NCI-H526 treated with DMSO at 0.1 percent for 48 hours (cell line): ENCODE measurements at regions not wholly inside any gene's neighbourhood (a gene's known extent, or its start where the extent isn't known, plus 50 kb on each side); places are given as distances from the start of the nearest gene placed in this dataset.
"Not testable (repeated sequence)": the region's sequence is repeated elsewhere in the genome, so short reads cannot be mapped to it uniquely, and the experiment has no call there.

Experiments
- DNase-seq: peaks from one replicate; lab custom pipeline; 2025; lab: John Stamatoyannopoulos, UW

GRCh38 chr10:33899578-33900531 is 565.4 kb upstream of the NRP1 start:
- no peak for DNase-seq

DNA sequence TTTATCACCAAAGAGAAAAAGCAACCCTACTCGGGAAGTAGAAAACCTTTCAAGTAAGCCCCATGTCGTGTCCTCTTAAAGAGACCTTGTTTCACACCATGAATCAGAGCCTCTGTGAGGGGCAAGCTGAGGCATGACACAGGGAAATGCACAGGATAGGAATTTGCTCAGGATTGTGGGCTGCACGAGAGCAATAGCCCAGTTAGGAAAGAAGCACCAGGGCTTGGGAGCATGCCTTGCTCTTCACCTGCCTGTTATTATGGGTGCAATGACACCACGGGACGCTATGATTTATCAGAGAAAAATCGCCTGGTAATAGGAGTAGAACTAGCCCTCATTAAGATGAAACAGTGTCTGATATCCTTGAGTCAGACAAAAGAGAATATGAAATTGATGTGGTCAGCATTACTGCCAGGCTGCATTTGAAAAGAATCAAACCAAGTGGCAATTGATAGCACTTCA is 562.9 kb upstream of the NRP1 start:
- no peak for DNase-seq

DNA sequence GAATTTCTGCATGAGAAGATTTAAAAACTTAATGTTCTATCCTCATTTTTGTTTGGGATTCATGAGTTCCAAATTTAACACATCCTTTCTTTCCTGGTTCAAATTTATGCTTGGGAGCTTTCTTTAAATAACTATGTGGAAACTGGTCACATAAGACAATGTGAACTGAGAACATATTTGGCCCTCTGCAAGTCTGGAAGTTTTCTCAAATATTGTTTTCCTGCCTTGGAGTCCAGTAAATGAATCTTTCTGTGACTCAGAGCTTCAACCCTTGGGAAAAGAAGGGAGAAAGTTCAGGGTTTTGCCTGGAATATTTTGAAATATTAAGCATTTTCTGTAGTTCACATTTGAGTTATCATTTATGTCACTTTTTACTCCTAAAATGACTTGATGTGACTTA is 559.0 kb upstream of the NRP1 start:
- DNase-seq, result no peak

- no peak for DNase-seq
These were observed 554.9 kb upstream of the NRP1 start for GRCh38 chr10:33889371-33889770.

- no peak for DNase-seq
These were observed 552.7 kb upstream of the NRP1 start for GRCh38 chr10:33887188-33887587.

GRCh38 chr10:33886299-33886698 is 551.8 kb upstream of the NRP1 start:
- DNase-seq, result no peak

GRCh38 chr10:33884604-33885003 is 550.1 kb upstream of the NRP1 start:
- no peak for DNase-seq

- no peak for DNase-seq
These were observed 549.4 kb upstream of the NRP1 start for GRCh38 chr10:33883881-33884280.

GRCh38 chr10:33882996-33883395 is 548.5 kb upstream of the NRP1 start:
- no peak for DNase-seq

GRCh38 chr10:33880291-33880690 is 545.8 kb upstream of the NRP1 start:
- DNase-seq, result no peak

DNA sequence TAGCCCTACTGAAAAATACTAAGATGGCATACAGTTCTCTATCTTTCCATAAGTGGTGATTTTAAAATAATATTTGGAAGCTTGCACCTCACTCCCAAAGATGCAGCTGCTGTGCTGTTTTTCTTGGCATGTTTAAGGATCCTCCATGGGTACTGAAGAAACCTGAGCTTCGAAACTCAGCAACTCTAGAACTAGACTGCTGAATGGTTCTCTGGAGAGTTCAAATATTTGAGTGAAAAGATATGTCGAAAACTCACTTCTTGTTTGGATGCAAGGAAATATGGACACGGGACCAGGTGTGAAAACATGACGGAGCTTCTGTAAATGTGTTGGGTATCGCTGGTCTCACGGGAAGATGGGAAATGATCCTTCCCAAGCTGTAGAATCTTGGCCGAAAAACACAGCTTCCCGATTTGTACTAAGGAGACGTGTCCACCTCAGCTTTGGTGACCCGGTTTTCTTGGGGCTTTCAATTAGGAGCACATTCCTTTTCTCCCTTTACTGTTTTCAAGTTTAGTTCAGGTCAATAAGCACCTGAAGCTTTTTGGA is 543.8 kb upstream of the NRP1 start:
- no peak for DNase-seq

DNA sequence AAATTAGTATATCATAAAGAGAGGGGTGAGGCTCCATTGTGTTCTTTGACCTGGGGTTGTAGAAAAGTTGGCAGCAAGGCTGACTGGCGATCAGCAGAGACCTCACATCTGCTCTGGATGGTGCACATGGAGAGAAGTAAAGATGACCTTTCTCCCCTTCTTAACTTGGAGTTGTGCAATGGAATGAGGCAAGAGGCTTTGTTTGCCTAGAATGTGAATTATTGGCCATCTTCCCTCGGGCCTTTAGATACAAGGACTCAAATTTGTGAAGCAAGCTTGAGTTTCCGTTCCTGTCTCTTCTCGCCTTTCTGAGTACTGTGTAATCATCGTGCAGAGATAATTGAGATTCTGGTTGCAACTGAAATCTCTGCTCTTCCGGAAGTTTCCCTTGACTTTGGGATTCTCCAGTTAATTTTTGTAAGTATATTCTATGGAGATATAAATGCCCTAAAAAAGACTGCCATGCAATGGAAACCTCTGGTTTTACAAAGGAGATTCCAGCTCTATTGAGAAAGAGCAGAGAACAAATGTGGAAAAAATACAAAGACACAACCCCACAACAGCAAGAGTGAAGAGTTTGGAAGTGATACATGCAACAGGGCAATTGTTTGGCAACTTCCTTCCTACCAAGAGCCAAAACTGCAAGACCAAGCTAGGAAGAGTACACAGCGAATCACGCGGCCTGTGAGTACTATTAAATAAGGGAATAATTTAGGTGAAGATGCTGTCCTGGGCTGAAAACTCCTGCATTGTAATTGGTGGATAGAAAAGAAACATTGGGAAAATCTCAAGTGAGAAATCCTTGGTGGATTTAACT is 542.3 kb upstream of the NRP1 start:
- DNase-seq, result no peak

GRCh38 chr10:33875924-33876583 is 541.6 kb upstream of the NRP1 start:
- no peak for DNase-seq

DNA sequence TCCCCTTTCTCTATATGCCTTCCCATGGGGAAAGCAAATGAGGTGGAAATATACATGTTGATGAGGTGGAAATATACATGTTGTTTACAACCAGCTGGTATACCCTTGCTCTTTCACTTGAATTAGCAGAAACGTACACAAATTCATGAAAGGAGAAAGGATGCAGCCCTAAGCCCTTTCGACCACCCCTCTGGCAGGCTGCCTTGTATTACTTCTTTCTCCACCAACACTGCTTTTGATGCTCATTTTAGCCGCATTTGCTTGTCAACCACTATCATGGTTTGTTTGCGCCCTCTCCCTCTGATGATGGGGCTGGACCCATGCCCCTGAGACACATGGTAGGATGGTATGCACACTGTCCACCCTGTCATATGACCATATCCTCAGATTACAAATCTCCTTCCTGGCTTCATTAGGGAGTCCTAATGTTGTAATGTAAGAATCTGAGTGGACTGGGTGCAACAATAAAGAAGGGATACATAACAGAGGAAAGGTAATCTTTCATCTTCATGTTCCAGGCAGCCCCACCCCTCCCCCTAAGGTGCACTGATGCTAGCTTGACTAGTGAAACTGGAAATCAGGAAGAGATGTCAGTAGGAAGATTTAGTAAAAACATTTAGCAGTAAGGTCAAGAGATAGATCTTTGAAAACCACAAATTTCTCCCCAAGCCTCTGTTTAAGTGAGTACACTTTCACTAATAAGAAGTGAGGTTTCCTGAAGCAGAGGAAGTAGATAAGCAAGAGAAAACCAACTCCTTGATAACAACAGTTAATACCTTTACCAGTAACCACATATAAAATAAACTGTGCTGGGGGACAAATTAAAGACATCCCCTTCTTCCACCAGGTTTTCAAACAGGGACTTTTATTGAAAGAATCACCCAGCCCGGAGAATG is 536.8 kb upstream of the NRP1 start:
- DNase-seq, result no peak

DNA sequence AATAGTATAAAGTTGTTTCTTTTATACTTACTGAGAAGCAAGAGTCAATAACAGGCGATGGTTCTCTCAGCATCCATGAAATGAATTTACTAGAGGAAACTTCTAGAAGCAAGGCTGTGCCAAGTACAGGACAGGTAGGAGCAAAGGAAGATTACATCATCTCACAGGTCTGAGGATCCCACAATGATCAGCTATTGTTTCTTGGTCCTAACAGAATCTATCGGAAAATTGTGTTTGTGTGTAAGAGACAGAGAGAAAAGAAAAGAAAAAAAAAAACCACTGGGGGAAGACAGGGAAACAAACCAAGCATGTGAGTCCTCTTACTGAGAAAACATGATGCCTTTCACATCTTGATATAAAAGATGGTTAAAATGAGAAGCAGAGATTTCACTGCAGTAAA is 535.0 kb upstream of the NRP1 start:
- DNase-seq, result no peak

GRCh38 chr10:33869028-33869427 is 534.6 kb upstream of the NRP1 start:
- no peak for DNase-seq

GRCh38 chr10:33867199-33867789 is 532.8 kb upstream of the NRP1 start:
- DNase-seq, result not testable (repeated sequence)

DNA sequence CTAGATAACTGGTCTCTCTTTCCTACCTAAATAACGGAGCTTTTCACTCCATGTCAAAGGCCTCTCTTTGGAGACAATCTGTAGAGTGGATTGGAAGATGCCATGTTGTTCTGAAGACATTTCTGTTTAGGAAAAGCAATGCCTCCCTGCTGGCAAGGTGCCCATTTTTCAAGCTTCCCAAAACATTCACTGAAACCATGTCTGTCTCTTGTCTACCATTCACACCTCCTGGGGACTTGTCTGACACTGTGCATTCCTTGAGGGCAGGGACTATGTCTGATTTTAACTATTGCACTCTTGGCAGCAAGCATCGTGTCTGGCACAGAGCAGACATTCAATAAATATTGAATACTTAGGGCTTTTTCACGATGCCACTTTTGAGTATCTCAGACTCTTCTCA is 528.9 kb upstream of the NRP1 start:
- no peak for DNase-seq

GRCh38 chr10:33862536-33863105 is 528.2 kb upstream of the NRP1 start:
- DNase-seq, result no peak

DNA sequence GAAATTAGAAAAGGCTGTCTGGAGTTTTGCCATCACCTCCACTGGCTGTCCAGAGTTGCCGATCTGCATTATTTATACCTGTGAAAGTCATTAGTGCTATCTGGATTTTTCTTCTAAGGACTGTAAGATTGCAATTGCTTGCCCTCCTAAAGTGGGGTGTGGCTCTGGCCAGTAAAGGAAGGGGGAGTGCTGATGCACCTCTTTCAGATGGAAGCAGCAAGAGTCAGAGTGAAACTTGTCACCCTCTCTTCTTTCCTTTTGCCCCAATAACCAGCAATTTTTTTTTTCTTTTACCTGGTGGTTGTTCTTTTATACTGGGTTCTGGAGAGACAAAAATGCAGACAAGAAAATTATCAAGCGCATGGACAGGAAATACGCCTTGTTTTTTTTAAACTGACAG is 527.4 kb upstream of the NRP1 start:
- DNase-seq, result no peak
